ENCODE measurements at regions not wholly inside any gene's neighbourhood (a gene's known extent, or its start where the extent isn't known, plus 50 kb on each side); places are given as distances from the start of the nearest gene placed in this dataset.

DNA sequence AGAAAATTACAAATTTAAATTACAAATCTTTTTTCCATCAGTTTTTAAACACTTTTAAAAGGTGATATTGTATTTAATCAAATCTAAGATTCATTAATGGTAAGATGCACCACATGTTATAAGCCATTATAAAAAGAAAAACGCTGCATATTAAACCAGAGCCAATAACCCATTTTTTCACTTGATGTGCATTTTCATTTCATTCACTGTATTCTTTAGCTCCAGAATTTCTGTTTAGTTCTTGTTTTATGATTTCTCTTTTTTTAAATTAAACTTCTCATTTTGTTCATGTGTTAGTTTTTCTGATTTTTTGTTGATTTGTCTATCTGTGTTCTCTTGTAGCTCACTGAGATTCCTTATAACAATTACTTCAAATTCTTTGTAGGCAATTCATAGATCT is 62.4 kb upstream of the MBOAT2 start:
- Histone ChIP-seq H3K27me3 (no peaks in the 10 kb centered on the region), H3K4me1 (no peaks in the 10 kb centered on the region), H3K9me3 (peaks cover 0 to 20% (median 19%) of the 10 kb centered on the region in 4 donors), H3K27ac (no peak overlapping the region), H3K4me3 (no peak overlapping the region), H3K36me3 (no peaks in the 10 kb centered on the region)
- intact Hi-C loops (cut with DNase I; ENCODE audit: low total_unique reads): no loop called here
- no peak for DNase-seq
- no peak for TF ChIP-seq EP300 (IDR thresholded peaks at IDR 0.05)
- WGBS, 5 donors: 81 to 91% (median 88%) methylated on average over 1 of the region's 1 CpG

DNA sequence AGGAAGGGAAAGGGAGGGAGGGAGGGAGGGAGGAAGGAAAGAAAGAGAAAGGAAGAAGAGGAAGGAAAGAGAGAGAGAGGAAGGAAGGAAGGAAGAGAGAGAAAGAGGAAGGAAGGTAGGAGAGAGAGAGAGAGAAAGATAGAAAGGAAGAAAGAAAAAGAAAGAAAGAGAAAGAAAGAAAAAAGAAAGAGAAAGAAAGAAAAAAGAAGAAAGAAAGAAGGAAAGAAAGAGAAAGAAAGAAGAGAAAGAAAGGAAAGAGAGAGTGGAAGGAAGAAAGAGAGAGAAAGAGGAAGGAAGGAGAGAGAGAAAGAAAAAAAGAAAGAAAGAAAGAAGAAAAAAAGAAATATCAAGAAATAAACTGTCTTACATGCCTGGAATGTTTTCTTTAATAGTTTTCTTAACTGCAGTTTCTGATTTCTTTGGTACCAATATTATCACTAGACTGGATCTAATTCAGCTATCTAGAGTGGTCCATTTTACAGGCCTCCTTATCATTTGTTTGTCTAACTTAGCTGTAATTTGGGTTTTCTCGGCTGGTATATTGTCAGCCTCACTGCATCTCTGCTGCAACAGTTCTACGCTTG is 59.6 kb upstream of the MBOAT2 start:
- DNase-seq: no peak
- no peaks in the 10 kb centered on the region for H3K27me3 ChIP-seq
- H3K9me3 ChIP-seq: peaks cover 0 to 20% (median 17%) of the 10 kb centered on the region in 4 donors
- no peak overlapping the region for H3K4me3 ChIP-seq
- H3K27ac ChIP-seq: no peak overlapping the region
- WGBS, 5 donors: 52 to 76% (median 57%) methylated on average over 2 of the region's 2 CpGs
- no peaks in the 10 kb centered on the region for H3K4me1 ChIP-seq
- no peaks in the 10 kb centered on the region for H3K36me3 ChIP-seq
- TF ChIP-seq EP300 (IDR thresholded peaks at IDR 0.05) (no peak), POLR2A (IDR thresholded peaks at IDR 0.05) (no peak), POLR2AphosphoS5 (IDR thresholded peaks at IDR 0.05) (no peak)
- TF ChIP-seq, protein P1, sequence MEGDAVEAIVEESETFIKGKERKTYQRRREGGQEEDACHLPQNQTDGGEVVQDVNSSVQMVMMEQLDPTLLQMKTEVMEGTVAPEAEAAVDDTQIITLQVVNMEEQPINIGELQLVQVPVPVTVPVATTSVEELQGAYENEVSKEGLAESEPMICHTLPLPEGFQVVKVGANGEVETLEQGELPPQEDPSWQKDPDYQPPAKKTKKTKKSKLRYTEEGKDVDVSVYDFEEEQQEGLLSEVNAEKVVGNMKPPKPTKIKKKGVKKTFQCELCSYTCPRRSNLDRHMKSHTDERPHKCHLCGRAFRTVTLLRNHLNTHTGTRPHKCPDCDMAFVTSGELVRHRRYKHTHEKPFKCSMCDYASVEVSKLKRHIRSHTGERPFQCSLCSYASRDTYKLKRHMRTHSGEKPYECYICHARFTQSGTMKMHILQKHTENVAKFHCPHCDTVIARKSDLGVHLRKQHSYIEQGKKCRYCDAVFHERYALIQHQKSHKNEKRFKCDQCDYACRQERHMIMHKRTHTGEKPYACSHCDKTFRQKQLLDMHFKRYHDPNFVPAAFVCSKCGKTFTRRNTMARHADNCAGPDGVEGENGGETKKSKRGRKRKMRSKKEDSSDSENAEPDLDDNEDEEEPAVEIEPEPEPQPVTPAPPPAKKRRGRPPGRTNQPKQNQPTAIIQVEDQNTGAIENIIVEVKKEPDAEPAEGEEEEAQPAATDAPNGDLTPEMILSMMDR (IDR thresholded peaks at IDR 0.05): no peak
- intact Hi-C loops (cut with DNase I; ENCODE audit: low total_unique reads): no loop called here

DNA sequence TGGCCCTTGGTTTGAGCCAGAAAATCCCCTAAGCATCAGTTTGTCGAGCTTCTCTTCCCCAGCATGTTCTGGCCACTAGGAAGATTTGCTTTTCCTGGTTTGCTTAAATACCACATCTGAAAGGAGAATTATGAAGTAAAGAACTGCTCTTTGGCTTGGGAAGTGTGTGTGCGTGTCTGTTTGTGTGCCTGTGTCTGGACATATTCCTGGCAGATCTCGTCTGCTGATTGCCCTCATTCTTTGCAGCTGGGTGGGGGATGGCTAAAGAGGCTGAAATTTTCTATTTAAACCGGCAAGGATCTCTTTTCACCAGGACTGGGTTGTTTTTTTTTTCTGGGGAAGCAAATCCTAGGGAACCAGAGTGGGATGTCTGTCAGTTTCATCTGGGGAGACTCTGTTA is 57.3 kb upstream of the MBOAT2 start:
- H3K4me3 ChIP-seq: no peak overlapping the region
- intact Hi-C loops (cut with DNase I; ENCODE audit: low total_unique reads): no loop called here
- TF ChIP-seq EP300 (IDR thresholded peaks at IDR 0.05) (no peak), POLR2A (IDR thresholded peaks at IDR 0.05) (no peak), POLR2AphosphoS5 (IDR thresholded peaks at IDR 0.05) (no peak)
- TF ChIP-seq, protein P1 (IDR thresholded peaks at IDR 0.05): no peak
- 74 to 93% (median 79%) methylated on average over 4 of the region's 4 CpGs for WGBS, 5 donors
- H3K4me1 ChIP-seq: no peaks in the 10 kb centered on the region
- no peaks in the 10 kb centered on the region for H3K36me3 ChIP-seq
- DNase-seq: no peak
- H3K9me3 ChIP-seq: peaks cover 0 to 7% (median 5%) of the 10 kb centered on the region in 4 donors
- no peak overlapping the region for H3K27ac ChIP-seq
- H3K27me3 ChIP-seq: no peaks in the 10 kb centered on the region

DNA sequence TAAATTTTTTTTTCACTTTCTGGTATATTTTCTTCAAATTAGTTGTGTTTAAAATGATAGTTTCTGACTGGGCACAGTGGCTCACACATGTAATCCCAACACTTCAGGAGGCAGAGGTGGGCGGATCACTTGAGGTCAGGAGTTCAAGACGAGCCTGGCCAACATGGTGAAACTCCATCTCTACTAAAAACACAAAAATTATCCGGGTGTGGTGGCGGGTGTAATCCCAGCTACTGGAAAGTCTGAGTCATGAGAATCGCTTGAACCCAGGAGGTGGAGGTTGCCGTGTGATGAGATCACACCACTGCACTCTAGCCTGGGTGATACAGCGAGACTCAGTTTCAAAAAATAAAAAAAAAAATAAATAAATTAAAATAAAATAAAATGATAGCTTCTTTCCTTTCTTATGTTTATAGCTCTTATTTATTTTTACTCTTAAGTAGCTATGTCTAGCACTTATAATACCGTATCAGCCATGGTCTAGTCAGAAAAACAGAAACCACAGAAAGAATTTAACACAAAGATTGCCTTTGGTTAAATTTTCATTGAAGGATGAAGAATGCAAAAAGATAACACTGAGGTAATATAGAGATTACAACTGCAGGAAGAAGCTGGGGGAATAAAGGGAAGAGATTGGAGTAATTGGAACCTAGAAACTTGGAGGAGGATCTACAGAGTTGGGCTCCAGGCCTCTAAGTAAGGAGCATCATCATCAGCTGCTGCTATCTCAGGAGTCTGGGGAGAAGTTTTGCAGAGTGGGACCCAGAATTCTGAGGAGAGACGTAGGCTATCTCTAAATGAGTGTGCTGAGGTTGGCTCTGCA is 54.7 kb upstream of the MBOAT2 start:
- Histone ChIP-seq H3K27me3 (no peaks in the 10 kb centered on the region), H3K4me1 (no peaks in the 10 kb centered on the region), H3K4me3 (no peak overlapping the region), H3K36me3 (no peaks in the 10 kb centered on the region), H3K27ac (no peak overlapping the region), H3K9me3 (no peaks in the 10 kb centered on the region)
- intact Hi-C loops (cut with DNase I; ENCODE audit: low total_unique reads): no loop called here
- 76 to 82% (median 79%) methylated on average over 9 of the region's 9 CpGs for WGBS, 5 donors
- DNase-seq: no peak
- TF ChIP-seq POLR2A (IDR thresholded peaks at IDR 0.05) (no peak), EP300 (IDR thresholded peaks at IDR 0.05) (no peak), POLR2AphosphoS5 (IDR thresholded peaks at IDR 0.05) (no peak)
- TF ChIP-seq, protein P1 (IDR thresholded peaks at IDR 0.05): no peak

DNA sequence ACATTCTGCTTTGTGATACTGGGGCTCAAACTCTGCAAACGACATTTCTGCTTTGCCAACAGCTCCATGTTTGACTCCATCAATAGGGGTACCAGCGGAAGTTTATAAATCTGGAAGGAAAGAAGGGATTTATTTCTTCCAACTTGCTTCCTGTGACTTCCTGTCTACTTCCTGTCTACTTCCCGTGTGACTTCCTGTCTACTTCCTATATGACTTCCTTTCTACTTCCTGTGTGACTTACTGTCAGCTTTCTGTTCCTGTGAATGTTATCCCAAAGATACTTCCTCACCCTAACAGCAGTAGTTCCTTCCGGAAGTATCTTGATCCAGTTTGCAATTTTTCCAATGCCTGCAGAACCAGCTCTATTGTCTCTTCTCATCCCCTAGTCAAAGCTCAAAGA is 52.0 kb upstream of the MBOAT2 start:
- no peak for TF ChIP-seq EP300 (IDR thresholded peaks at IDR 0.05)
- intact Hi-C loops (cut with DNase I; ENCODE audit: low total_unique reads): no loop called here
- H3K27ac ChIP-seq: no peak overlapping the region
- no peaks in the 10 kb centered on the region for H3K36me3 ChIP-seq
- no peak for DNase-seq
- WGBS, 5 donors: 83 to 90% (median 86%) methylated on average over 4 of the region's 4 CpGs
- no peaks in the 10 kb centered on the region for H3K27me3 ChIP-seq
- H3K4me1 ChIP-seq: no peaks in the 10 kb centered on the region
- no peak overlapping the region for H3K4me3 ChIP-seq
- no peaks in the 10 kb centered on the region for H3K9me3 ChIP-seq

Measured in stomach (tissue), 8 donors.